Stomach smooth muscle (tissue), 2 donors: ENCODE measurements at regions not wholly inside any gene's neighbourhood (a gene's known extent, or its start where the extent isn't known, plus 50 kb on each side); places are given as distances from the start of the nearest gene placed in this dataset.

ENCODE experiments used
- H3K27ac ChIP-seq: one replicate; pipeline ENCODE4 v1.7.0; 2013; ENCODE audit warnings: mild to moderate bottlenecking, low read length, inconsistent platforms
- H3K27me3 ChIP-seq, 2 donors: one replicate each; pipeline ENCODE4 v1.7.0; 2013; ENCODE audit warnings: low read length in 2 of 2; ENCODE audit not compliant: insufficient read depth in 2 of 2, control insufficient read depth in 1 of 2
- H3K36me3 ChIP-seq, 2 donors: one replicate each; pipeline ENCODE4 v1.7.0; 2013; ENCODE audit warnings: low read length in 2 of 2; ENCODE audit not compliant: control insufficient read depth in 2 of 2, insufficient read depth in 2 of 2
- H3K4me1 ChIP-seq: one replicate; pipeline ENCODE4 v1.7.0; 2013; ENCODE audit warnings: low read length; ENCODE audit not compliant: control insufficient read depth, insufficient read depth
- H3K4me3 ChIP-seq, 2 donors: one replicate each; pipeline ENCODE4 v1.7.0; 2013; ENCODE audit warnings: low read length in 2 of 2
- H3K9ac ChIP-seq, 2 donors: one replicate each; pipeline ENCODE4 v1.7.0; 2013; ENCODE audit warnings: low read length in 2 of 2, mild to moderate bottlenecking in 1 of 2
- H3K9me3 ChIP-seq, 2 donors: one replicate each; pipeline ENCODE4 v1.7.0; 2013; ENCODE audit warnings: low read length in 2 of 2; ENCODE audit not compliant: control insufficient read depth in 2 of 2
- donor health status: healthy.
- donor health status: Pancreatic carcinoma.

- Histone ChIP-seq H3K27me3 (no peaks in the 10 kb centered on the region), H3K9me3 (no peaks in the 10 kb centered on the region), H3K36me3 (no peaks in the 10 kb centered on the region), H3K4me1 (no peaks in the 10 kb centered on the region), H3K9ac (no peak overlapping the region), H3K27ac (no peak overlapping the region), H3K4me3 (no peak overlapping the region)
Measured at GRCh38 chr5:38031304-38031703, 191.5 kb upstream of the GDNF start.

GRCh38 chr5:38029397-38030065, 189.7 kb upstream of the GDNF start:
- Histone ChIP-seq H3K9ac (no peak overlapping the region), H3K27ac (no peak overlapping the region), H3K27me3 (no peaks in the 10 kb centered on the region), H3K9me3 (peaks cover 0 to 3% of the 10 kb centered on the region in 2 donors), H3K36me3 (no peaks in the 10 kb centered on the region), H3K4me1 (no peaks in the 10 kb centered on the region), H3K4me3 (no peak overlapping the region)

DNA sequence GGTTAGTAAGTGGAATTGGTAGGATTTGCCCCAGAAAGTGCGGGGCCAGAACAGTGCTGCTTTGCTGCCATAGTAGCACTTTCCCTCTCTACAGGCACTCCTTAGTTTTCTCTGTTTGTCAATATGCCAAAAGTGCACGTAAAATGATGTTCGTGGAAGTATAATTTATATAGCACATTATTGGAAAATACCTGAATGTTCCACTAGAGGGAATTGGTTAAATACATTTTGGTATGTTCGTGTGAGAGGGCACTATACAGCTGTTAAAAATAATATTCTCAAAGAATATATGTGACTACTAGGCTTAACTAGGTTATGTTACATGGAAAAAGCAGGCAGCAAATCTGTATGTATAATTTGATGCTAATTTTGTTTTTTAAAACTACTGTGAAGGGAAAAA, 184.0 kb upstream of the GDNF start:
- H3K4me1 ChIP-seq = no peaks in the 10 kb centered on the region
- H3K9ac ChIP-seq = no peak overlapping the region
- peaks cover 0 to 3% of the 10 kb centered on the region in 2 donors for H3K9me3 ChIP-seq
- no peaks in the 10 kb centered on the region for H3K36me3 ChIP-seq
- H3K27me3 ChIP-seq = no peaks in the 10 kb centered on the region
- H3K27ac ChIP-seq = no peak overlapping the region
- H3K4me3 ChIP-seq = no peak overlapping the region

DNA sequence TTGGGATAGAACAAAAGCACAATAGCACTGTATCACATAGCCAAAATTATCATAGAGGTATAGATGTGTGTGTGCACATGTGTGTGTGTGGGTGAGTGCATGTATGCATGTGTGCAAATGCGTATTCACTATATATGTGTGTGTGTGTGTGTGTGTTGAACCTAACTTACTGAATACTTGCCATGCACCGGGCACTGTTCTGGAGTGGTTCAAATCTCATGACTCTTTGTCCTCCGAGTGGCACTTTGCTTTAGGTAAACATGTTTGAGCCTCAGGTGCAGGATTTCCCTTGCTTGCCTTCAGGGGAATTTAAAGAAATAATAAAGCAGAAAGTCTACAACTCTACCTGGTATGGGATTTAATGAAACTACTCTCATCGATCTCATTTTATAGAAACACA, 183.5 kb upstream of the GDNF start:
- H3K27ac ChIP-seq = no peak overlapping the region
- no peaks in the 10 kb centered on the region for H3K27me3 ChIP-seq
- H3K36me3 ChIP-seq = no peaks in the 10 kb centered on the region
- H3K9me3 ChIP-seq = peaks cover 0 to 3% of the 10 kb centered on the region in 2 donors
- no peak overlapping the region for H3K4me3 ChIP-seq
- H3K9ac ChIP-seq = no peak overlapping the region
- H3K4me1 ChIP-seq = no peaks in the 10 kb centered on the region

GRCh38 chr5:38022631-38023030, 182.8 kb upstream of the GDNF start:
- Histone ChIP-seq H3K27me3 (no peaks in the 10 kb centered on the region), H3K36me3 (no peaks in the 10 kb centered on the region), H3K27ac (no peak overlapping the region), H3K9ac (no peak overlapping the region), H3K4me3 (no peak overlapping the region), H3K4me1 (no peaks in the 10 kb centered on the region), H3K9me3 (peaks cover 0 to 3% of the 10 kb centered on the region in 2 donors)

DNA sequence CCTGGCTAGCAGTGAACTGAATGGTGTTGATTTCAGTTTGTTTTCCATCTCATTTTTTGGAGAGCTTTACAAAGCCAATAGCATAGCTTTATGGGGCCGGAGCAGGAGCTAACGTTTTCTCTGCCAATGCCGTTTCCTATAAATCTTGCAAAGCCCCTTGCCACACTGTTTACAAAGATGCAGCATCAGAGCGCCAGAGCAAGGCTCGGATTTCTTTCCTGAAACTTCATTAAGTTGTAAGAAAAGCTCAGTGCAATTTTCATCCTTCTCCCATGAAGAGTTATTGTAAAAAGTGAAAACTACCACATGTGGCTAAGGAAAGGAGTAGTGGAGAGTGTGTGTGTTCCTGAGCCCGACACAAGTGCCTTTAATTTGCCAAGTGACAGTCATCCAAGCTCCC, 178.2 kb upstream of the GDNF start:
- no peaks in the 10 kb centered on the region for H3K36me3 ChIP-seq
- H3K27me3 ChIP-seq = no peaks in the 10 kb centered on the region
- H3K9ac ChIP-seq = no peak overlapping the region
- no peak overlapping the region for H3K4me3 ChIP-seq
- no peaks in the 10 kb centered on the region for H3K4me1 ChIP-seq
- no peak overlapping the region for H3K27ac ChIP-seq
- H3K9me3 ChIP-seq = no peaks in the 10 kb centered on the region

- no peaks in the 10 kb centered on the region for H3K9me3 ChIP-seq
- H3K27me3 ChIP-seq = no peaks in the 10 kb centered on the region
- H3K9ac ChIP-seq = no peak overlapping the region
- no peaks in the 10 kb centered on the region for H3K36me3 ChIP-seq
- H3K4me1 ChIP-seq = peaks cover 2% of the 10 kb centered on the region
- H3K27ac ChIP-seq = no peak overlapping the region
- no peak overlapping the region for H3K4me3 ChIP-seq
Measured at GRCh38 chr5:38013107-38013506, 173.3 kb upstream of the GDNF start.

GRCh38 chr5:38011668-38012188, 171.9 kb upstream of the GDNF start:
- Histone ChIP-seq H3K36me3 (no peaks in the 10 kb centered on the region), H3K9ac (no peak overlapping the region), H3K27ac (no peak overlapping the region), H3K27me3 (no peaks in the 10 kb centered on the region), H3K4me1 (peaks cover 2% of the 10 kb centered on the region), H3K9me3 (no peaks in the 10 kb centered on the region), H3K4me3 (no peak overlapping the region)

GRCh38 chr5:38009749-38010358, 170.0 kb upstream of the GDNF start:
- Histone ChIP-seq H3K4me1 (peaks cover 2% of the 10 kb centered on the region), H3K27me3 (no peaks in the 10 kb centered on the region), H3K4me3 (no peak overlapping the region), H3K9ac (no peak overlapping the region), H3K9me3 (no peaks in the 10 kb centered on the region), H3K36me3 (no peaks in the 10 kb centered on the region), H3K27ac (no peak overlapping the region)

- H3K27ac ChIP-seq = no peak overlapping the region
- peaks cover 2% of the 10 kb centered on the region for H3K4me1 ChIP-seq
- H3K36me3 ChIP-seq = no peaks in the 10 kb centered on the region
- no peaks in the 10 kb centered on the region for H3K9me3 ChIP-seq
- no peak overlapping the region for H3K9ac ChIP-seq
- no peak overlapping the region for H3K4me3 ChIP-seq
- H3K27me3 ChIP-seq = no peaks in the 10 kb centered on the region
Measured at GRCh38 chr5:38008198-38008597, 168.4 kb upstream of the GDNF start.

- H3K4me1 ChIP-seq = no peaks in the 10 kb centered on the region
- H3K4me3 ChIP-seq = no peak overlapping the region
- H3K27ac ChIP-seq = no peak overlapping the region
- no peak overlapping the region for H3K9ac ChIP-seq
- no peaks in the 10 kb centered on the region for H3K9me3 ChIP-seq
- no peaks in the 10 kb centered on the region for H3K27me3 ChIP-seq
- no peaks in the 10 kb centered on the region for H3K36me3 ChIP-seq
Measured at GRCh38 chr5:37999593-37999992, 159.8 kb upstream of the GDNF start.
